GM18517 (cell line): ENCODE measurements at regions not wholly inside any gene's neighbourhood (a gene's known extent, or its start where the extent isn't known, plus 50 kb on each side); places are given as distances from the start of the nearest gene placed in this dataset.

Experiments
- ATAC-seq: cut with Tn5 transposase; IDR thresholded peaks from one replicate; pipeline ENCODE4 v1.9.1; 2021; ENCODE audit warnings: mild to moderate bottlenecking, moderate library complexity; ENCODE audit not compliant: unreplicated experiment

GRCh38 chr7:18235819-18236218 lies 208.2 kb upstream of the PRPS1L1 start:
- no peak for ATAC-seq

- no peak for ATAC-seq
Observed at GRCh38 chr7:18239212-18239611, 211.6 kb upstream of the PRPS1L1 start.

- no peak for ATAC-seq
Observed at GRCh38 chr7:18241543-18242231, 214.0 kb upstream of the PRPS1L1 start.

GRCh38 chr7:18243731-18244130 lies 216.1 kb upstream of the PRPS1L1 start:
- ATAC-seq = no peak

GRCh38 chr7:18250133-18250532 lies 222.5 kb upstream of the PRPS1L1 start:
- no peak for ATAC-seq

- ATAC-seq = no peak
Observed at GRCh38 chr7:18257711-18258110, 230.1 kb upstream of the PRPS1L1 start.

GRCh38 chr7:18262058-18262457 lies 233.5 kb upstream of the HDAC9 start:
- ATAC-seq = no peak

- no peak for ATAC-seq
Observed at GRCh38 chr7:18265611-18266281, 229.8 kb upstream of the HDAC9 start.

GRCh38 chr7:18268571-18268970 lies 227.0 kb upstream of the HDAC9 start:
- no peak for ATAC-seq

- no peak for ATAC-seq
Observed at GRCh38 chr7:18276380-18276779, 219.2 kb upstream of the HDAC9 start.

GRCh38 chr7:18278316-18278715 lies 217.2 kb upstream of the HDAC9 start:
- ATAC-seq = no peak

GRCh38 chr7:18283045-18283444 lies 212.5 kb upstream of the HDAC9 start:
- ATAC-seq = no peak

- ATAC-seq = no peak
Observed at GRCh38 chr7:18287482-18287881, 208.1 kb upstream of the HDAC9 start.

GRCh38 chr7:18288322-18289037 lies 207.1 kb upstream of the HDAC9 start:
- ATAC-seq = no peak

- peak; percentile 17 for ATAC-seq
Observed at GRCh38 chr7:18289788-18290187, 205.8 kb upstream of the HDAC9 start.

GRCh38 chr7:18290223-18290622 lies 205.3 kb upstream of the HDAC9 start:
- ATAC-seq = peak; percentile 50

GRCh38 chr7:18290865-18291264 lies 204.7 kb upstream of the HDAC9 start:
- ATAC-seq = no peak

GRCh38 chr7:18292584-18292983 lies 203.0 kb upstream of the HDAC9 start:
- no peak for ATAC-seq

- no peak for ATAC-seq
Observed at GRCh38 chr7:18293759-18294158, 201.8 kb upstream of the HDAC9 start.

GRCh38 chr7:18294411-18294810 lies 201.1 kb upstream of the HDAC9 start:
- no peak for ATAC-seq

- no peak for ATAC-seq
Observed at GRCh38 chr7:18295781-18296423, 199.6 kb upstream of the HDAC9 start.

GRCh38 chr7:18302097-18302496 lies 193.5 kb upstream of the HDAC9 start:
- ATAC-seq = no peak
